COLO668 (cell line): ENCODE measurements at regions not wholly inside any gene's neighbourhood (a gene's known extent, or its start where the extent isn't known, plus 50 kb on each side); places are given as distances from the start of the nearest gene placed in this dataset.
"Not testable (repeated sequence)": the region's sequence is repeated elsewhere in the genome, so short reads cannot be mapped to it uniquely, and the experiment has no call there.

ENCODE experiments used
- DNase-seq: peaks from one replicate; lab custom pipeline; 2025; ENCODE audit not compliant: unreplicated experiment; lab: John Stamatoyannopoulos, UW

- DNase-seq = no peak
Observed at GRCh38 chr12:61188801-61189595, 1071.2 kb upstream of the USP15 start.

GRCh38 chr12:61213646-61214045, 1046.6 kb upstream of the USP15 start:
- DNase-seq = no peak

DNA sequence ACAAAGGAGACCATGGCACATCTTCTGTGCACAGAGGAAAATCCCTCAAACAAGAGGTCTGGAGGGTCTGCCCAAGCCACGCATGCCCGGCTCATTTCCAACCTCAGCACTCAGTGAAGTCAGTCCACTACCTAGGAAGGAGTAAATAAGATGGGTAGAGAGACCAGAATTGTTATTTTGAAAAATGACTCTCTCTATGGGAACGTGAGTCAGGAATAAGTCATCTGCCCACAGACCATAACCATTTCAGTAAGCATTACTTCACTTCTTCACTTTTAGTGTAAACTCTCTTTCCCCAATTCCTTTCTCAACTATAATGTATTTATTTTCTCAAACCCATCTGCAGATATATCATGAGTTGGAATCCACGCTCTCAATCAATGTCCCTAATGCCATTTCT, 1039.9 kb upstream of the USP15 start:
- DNase-seq = no peak

DNA sequence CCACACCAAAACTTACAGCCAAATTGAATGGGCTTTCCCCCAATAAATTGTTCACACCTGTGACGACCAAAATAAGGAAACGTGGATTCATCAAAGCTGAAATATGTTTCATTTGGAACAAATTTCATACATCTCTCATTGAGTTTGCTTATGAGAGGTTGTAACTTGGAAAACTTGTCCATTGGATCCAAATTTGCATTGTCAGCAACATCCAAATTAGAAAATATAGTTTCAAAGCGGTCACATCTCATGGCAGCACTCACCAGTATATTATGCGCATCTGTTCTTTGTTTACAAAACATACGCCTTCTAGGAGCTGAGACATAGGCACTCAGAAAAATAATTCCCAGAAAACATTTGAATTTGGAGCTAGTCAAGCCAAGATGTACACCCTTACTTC, 1028.2 kb upstream of the USP15 start:
- DNase-seq = no peak

- no peak for DNase-seq
Observed at GRCh38 chr12:61250303-61250702, 1009.9 kb upstream of the USP15 start.

DNA sequence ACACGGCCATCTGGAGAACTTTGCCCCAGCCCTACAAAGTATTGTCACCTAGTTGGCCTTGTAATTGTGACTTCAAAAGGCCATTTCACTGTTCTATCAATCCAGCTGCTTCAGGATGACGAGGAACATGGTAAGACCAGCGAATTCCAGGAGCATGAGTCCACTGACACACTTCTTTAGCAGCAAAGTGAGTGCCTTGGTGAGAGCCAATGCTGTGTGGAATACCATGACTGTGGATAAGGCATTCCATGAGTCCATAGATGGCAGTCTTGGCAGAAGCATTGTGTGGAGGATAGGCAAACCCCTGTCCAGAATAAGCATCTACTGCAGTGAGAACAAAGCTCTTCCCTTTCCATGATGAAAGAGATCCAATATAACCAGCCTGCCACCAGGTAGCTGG, 1009.1 kb upstream of the USP15 start:
- no peak for DNase-seq

- DNase-seq = no peak
Observed at GRCh38 chr12:61254225-61254624, 1006.0 kb upstream of the USP15 start.

DNA sequence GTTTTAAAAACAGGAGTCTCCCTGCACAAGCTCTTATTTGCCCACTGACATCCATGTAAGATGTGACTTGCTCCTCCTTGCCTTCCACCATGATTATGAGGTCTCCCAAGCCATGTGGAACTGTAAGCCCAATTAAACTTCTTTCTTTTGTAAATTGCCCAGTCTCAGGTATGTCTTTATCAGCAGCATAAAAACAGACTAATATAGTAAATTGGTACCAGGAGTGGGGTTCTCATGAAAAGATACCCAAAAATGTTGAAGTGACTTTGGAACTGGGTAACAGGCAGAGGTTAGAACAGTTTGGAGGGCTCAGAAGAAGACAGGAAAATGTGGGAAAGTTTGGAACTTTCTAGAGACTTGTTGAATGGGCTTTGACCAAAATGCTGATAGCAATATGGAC, 995.9 kb upstream of the USP15 start:
- DNase-seq = not testable (repeated sequence)

- no peak for DNase-seq
Observed at GRCh38 chr12:61267474-61267873, 992.7 kb upstream of the USP15 start.

GRCh38 chr12:61272441-61272840, 987.8 kb upstream of the USP15 start:
- DNase-seq = no peak

- DNase-seq = no peak
Observed at GRCh38 chr12:61282790-61283575, 977.2 kb upstream of the USP15 start.

- no peak for DNase-seq
Observed at GRCh38 chr12:61290473-61290872, 969.7 kb upstream of the USP15 start.

DNA sequence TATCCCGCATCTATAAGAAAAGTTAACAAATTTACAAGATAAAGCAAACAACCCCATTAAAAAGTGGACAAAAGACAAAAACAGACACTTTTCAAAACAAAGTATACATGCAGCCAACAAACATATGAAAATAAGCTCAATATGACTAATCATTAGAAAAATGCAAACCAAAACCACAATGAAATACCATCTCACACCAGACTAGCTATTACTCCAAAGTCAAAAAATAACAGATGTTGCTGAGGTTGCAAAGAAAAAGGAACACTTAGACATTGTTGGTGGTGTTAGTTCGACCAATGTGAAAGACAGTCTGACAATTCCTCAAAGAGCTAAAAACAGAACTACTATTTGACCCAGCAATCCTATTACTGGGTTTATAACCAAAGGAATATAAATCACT, 968.6 kb upstream of the USP15 start:
- no peak for DNase-seq

- not testable (repeated sequence) for DNase-seq
Observed at GRCh38 chr12:61294011-61294410, 966.2 kb upstream of the USP15 start.

GRCh38 chr12:61301817-61302216, 958.4 kb upstream of the USP15 start:
- DNase-seq = no peak

DNA sequence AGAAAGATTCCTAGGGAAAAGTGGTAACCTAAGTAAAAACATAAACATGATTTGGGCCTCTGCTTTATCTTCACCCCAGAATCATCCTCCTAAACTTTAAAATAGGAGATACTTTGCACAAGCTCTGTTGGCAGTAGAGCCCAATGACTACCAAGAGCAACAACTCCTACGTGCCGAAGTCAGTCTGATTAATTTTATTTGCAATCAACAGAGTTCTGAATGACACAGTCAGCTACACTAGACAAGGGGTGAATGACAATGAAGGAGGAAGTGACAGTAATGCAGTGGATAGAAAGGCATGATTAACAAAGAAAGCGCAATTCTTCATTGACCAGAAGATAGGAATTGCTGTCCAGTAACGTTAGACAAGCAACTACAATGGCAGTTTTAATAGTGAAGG, 957.9 kb upstream of the USP15 start:
- no peak for DNase-seq

GRCh38 chr12:61308220-61308619, 952.0 kb upstream of the USP15 start:
- DNase-seq = no peak

DNA sequence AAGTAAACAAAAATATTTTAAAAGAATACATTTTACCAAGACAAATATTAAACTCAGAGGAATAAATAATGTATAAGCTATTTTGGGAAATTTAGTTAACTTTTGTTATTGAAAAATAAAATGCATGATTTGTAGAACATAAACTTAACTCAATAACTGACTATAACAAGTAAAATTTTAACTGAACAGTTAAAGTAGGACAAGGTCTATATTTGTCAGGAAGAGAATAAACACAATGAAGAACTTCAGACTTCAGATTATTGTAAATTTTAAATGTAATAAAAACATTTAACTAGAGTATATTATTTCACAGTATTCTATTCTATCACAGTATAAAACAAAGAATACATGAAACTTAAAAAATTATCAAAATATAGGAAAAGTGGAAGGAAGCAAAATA, 948.8 kb upstream of the USP15 start:
- DNase-seq = no peak

- no peak for DNase-seq
Observed at GRCh38 chr12:61348871-61349270, 911.3 kb upstream of the USP15 start.

- DNase-seq = no peak
Observed at GRCh38 chr12:61355105-61355504, 905.1 kb upstream of the USP15 start.

GRCh38 chr12:61356485-61356884, 903.7 kb upstream of the USP15 start:
- DNase-seq = no peak

- DNase-seq = no peak
Observed at GRCh38 chr12:61357496-61357895, 902.7 kb upstream of the USP15 start.
